GM19438 (cell line): ENCODE measurements at regions not wholly inside any gene's neighbourhood (a gene's known extent, or its start where the extent isn't known, plus 50 kb on each side); places are given as distances from the start of the nearest gene placed in this dataset.

Source experiments
- ATAC-seq: cut with Tn5 transposase; IDR thresholded peaks from one replicate; pipeline ENCODE4 v1.9.1; 2021; ENCODE audit warnings: low read depth; ENCODE audit not compliant: unreplicated experiment

DNA sequence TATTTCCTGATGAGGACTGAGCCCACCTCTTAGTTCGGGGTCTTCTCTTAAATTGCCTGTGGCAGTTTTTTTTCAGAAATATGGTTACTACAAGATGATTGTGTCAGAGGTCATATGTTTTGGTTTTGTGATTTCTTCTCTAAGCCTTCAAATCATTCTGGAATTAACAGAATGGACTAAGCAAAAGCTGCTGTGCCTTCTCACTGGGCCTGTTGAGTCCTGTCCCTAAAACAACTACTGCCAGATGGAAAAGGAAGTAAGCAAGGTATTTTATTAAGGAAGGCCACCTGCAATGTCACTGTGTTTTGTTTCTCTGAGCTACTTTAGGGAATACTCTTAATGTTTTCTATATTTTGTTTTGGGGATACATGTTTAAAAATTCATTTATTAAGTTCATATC is 470.8 kb downstream of the PCDH20 start:
- ATAC-seq: no peak

DNA sequence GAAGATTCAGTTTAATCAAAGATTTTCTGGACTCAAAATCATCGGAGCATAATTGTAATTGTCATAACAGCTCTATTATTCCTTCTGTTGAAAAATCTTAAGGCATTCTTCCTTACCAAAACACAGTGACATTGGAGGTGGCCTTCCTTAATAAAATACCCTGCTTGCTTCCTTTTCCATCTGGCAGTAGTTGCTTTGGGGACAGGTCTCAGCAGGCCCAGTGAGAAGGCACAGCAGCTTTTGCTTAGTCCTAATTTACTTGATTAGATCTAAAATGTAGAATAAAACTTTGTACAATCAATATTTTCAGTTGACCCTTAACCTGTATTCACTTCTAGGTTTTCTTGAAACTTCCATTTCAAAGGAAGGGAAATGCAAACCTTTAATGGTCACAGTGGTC is 471.6 kb downstream of the PCDH20 start:
- no peak for ATAC-seq

DNA sequence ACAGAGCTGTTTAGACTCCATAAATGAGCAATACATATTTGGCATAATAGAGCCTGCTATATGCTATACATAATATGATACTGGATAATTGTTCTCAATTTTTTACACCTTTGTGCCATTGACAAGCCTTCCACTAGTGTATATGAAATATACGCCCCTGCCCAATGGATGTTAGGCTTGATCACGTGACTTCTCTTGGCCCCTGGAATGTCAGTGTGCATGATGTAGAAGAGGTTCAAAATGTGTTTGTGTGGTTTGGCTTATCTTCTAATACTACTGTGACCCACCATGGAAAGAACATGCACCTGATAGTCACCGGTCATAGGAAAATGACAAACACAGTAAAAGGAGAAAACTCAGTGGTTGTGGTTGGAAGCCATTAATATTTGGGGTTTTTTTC is 479.4 kb downstream of the PCDH20 start:
- ATAC-seq: no peak

DNA sequence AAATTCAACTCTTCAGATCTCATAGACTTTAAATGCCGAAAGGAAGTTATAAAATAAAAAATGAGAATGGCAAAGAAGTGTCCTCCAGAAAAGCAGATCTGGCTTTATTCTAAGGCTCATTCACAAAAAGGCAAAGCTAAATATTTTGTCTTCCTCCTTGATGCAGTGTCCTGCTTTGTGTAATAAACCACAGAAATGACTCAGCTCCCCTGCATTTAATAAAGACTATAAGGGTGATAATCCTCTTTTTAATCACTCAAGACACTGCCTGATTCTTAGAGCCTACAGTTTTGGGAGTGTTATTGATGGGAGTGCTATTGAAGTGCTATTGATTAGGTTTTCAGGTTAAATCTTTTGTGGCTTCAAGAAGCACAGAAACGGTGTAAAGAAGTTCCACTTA is 482.0 kb downstream of the PCDH20 start:
- no peak for ATAC-seq

DNA sequence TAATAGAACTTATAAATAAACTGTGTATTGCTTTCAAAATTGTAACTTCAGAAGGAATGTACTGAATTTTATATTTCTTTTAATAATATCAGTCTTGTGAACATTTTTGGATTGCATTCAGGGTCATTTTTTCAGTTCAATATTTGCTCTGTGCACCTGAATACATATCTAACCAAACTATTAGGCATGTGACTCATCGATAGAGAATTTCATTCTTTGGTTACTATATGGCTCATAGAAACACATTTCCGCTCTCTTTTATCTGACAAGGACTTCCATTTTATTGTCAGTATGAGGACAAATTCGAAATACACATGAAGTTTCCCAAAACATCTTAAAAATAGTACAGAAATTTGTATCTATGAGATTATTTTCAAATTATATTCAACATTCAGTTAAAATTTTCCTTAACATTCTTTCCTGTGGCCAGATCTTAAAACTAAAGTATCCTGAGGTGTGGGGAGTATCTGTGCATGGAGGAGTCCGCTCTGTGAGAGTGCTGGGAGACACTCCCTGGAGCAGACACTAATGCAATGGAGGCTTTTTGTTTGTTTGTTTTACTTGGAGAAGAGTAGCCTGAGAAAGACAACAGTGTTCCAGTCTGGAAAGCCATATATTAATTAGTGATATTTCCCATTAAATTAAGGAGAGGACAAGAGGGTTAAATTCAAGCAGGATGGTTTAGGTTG is 483.6 kb downstream of the PCDH20 start:
- no peak for ATAC-seq

DNA sequence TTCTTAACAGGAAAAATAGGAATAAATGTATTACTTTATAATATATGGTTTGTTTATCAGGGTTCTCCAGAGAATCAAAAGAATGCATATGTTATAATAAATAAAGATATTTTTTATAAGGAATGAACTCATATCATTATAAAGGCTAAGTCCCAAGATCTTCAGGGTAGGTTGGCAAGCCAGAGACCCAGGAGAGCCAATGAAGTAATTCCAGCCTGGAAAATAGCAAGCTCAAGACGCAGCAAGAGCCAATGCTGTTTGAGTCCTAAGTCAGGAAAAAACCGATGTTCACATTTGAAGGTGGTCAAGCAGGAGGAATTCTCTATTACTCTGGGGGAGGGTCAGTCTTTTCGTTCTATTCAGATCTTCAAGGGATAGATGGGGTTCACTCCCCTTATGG is 490.0 kb downstream of the PCDH20 start:
- no peak for ATAC-seq

DNA sequence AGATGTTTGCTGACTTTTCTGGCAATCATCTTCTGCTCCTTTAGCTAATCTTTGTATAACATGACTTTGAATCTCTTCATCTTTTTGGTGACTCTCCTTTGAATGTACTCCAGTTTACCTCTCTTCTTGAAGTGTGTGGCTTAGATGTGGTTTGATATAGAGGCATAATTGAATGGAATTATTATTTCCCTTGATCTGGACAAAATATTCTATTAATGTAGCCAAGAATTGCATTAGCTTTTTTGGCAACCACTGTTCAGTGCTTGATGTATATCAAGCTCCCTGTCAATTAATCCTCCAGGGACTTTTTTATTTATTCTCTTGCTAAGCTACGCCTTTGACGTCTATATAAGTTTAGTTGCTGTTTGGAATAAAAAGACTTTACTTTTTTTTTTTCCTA is 490.8 kb downstream of the PCDH20 start:
- ATAC-seq: no peak

DNA sequence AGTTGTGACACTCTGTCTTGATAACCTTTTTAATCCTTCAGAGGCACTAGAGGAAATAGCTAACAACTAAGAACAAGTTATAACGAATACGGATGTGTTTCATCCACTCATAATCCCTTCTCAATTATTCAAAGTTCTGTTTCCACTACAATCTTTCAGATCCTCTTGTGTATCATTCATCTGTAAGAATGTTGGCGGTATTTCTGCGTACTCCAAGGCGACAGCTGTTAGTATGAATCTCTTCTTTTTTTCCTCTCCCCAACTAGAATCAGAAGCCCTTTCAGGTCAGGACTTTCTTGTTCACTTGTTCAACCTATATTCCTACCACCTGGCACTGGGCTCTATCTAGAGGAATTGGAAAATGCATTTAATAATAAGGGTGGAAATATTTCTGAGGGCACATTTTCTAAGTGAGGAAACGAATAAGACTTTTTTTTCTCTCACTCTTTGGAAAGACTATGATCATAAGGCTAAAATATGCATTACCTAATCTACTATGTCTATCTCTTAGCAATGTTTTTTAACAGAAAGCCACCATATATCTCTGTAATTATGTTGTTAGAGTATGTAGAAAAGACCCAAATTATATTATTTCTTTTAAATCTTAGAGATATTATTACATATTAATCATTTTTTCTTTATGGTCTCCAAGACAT is 492.9 kb downstream of the PCDH20 start:
- no peak for ATAC-seq

DNA sequence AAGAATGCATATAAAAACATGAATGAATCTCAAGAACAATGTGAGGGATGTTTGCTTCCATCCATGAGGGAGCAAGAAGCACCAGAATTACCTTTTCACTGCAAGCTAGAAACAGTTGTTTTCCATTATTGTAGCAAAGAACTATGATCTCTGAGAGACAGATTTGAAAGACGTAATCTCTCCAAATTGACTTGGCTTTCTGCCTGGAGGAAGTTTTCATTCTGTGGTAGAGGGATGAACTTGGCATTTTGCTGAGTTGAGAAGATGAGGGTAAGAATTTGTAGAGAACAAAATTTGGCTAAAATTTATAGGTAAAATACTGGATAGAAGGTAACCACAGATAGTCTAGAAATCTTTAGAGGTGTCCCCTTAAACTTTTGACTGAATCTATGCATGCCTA is 496.8 kb downstream of the TDRD3 start:
- no peak for ATAC-seq

DNA sequence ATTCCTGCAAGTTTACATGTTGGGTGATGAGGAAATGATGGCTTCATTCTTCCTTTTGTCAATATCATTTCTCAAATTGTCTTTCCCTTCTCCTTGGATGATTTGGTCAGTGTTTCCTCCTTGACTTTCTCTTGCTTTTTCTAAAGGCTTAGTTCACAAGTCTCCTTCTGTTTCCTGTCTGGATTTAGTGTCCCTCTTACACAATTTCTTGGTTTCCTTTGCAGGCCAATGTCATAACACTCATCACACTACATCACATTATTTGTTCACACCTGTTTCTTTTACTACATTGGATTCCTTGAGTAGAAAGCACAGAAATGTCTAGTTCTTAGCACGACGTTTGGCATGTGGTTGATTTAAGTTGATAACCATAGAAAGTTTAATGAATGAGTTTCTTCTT is 490.7 kb downstream of the TDRD3 start:
- ATAC-seq: no peak

DNA sequence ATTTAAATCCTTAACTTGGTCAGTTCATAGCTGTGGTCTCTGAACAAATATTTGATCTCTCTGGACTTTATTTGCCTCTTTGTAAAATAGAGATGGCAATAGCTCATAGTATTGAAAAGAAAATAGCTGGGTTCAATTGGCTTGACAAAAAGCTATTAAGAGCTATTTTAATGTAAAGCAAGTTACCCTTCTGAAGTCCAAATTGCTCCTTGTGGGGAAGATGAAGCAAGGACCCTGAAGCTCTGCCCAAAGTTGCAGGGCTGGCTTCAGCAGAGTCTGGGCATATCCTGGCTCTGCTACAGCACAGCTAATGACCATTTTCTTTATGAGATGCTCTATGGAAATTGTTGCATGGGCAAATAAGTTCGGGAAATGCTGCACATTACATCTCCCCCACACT is 484.5 kb downstream of the TDRD3 start:
- no peak for ATAC-seq

DNA sequence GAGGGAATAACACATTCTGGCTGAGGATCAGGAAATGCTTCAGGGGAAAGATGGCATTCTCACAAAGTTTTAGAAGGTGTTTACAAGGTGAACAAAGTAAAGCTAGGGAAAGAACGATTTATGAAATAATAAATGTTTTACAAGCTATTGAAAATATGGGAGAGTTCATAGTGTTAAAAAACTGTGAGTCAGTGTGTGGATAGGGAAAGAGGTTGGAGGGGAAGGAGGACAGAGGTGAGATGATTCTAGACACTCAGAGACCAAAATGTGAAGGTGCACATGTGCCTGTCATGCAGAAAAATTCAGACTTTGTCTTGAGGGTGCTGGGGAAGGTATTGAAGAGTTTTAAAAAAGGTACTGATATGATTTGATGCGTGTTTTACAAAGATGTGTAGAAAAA is 476.1 kb downstream of the TDRD3 start:
- no peak for ATAC-seq

DNA sequence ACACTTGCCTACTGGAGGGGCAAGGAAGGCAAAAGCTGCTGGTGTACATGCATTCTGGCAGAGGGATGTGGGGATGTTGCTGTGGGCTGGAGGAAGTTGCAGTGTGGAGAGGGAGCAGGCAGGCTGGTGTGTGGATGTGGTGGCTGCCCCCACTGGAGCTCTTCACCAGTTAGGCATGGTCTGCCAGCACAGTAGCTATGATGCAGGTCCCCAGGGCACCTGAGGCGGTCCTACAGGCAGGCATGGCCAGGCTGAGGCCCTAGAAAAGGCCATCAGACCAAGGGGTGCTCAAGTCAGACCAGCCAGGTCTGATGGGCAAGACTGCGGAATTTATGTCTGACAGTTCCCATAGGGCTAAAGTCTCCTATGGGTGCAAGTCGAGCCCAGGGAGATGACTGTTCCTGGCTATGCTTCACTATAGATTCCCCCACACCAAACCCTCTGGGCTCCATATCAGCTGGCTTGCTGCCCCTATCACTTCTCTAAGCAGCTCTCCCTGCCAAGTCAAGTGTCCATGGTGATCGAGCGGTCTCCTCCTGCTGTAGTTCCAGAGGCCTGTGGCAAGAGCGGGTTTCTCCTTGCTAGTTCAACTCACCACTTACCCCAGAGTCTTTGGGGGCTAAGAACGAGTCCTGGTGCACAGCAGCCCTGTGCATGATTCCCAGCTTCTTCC is 473.1 kb downstream of the TDRD3 start:
- ATAC-seq: no peak

DNA sequence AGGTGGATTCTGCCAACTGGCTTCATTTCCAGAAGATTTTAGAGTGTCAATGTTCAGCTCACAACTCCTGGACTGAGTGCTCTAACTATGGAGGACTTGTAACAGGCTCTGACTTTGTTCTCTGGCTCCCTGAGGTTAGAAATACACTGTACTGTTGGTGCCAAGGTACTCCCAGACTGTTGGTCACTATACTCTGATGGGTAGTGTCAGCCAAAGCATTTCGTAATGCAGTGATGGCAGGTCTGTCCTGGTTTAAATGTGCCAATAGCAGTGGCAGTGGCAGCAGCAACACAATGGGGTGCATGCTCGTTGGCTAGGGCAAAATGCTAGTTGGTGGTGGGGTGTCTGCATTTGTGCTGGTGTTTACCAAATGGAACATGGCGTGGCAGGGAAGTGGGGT is 472.2 kb downstream of the TDRD3 start:
- no peak for ATAC-seq

DNA sequence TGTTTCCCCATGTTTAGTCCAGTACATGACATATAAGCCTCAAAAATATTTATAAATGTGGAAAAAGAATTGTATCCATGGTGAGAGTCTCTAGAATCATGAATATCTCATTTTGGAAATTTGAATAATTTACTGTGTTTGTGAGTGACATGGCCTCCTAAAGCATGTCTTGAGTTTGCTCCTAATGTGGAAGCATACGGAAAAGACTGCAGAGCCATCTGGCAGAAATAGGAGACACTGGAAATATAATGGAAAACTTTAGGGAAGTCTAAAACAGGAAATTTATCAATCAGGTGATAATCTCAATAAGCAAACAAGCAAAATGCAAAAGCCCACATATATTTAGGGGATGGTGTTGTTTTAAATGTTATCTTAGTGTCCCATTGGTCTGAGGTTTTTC is 465.0 kb downstream of the TDRD3 start:
- no peak for ATAC-seq

DNA sequence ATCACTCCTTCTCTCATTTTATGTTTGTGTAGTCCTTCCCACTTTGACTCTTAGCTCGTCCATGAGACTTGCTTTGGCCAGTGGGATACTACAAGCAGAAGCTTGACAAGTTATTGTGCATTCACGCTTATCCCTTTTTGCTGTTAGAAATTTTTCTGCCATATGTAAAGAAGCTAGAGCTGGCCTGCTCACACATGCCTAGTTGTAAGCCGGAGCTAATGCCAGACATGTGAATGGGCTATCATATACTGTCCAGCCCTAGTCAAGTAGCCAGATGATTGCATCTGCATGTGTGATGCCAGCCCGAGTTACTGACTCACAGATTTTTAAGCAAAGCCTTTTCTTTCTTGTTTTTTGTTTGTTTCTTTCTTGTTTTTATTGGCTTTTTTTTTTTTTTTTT is 460.7 kb downstream of the TDRD3 start:
- no peak for ATAC-seq

DNA sequence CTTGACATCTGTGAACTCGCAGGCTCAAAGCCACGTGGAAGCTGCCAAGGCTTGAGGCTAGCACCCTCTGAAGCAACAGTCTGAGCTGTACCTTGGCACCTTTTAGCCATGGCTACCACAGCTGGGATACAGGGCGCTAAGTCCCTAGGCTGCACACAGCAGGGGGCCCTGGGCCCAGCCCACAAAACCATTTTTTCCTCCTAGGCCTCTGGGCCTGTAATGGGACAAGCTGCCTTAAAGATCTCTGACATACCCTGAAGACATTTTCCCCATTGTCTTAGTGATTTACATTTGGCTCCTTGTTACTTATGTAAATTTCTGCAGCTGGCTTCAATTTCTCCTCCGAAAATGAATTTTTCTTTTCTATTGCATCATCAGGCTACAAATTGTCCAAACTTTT is 455.9 kb downstream of the TDRD3 start:
- no peak for ATAC-seq

DNA sequence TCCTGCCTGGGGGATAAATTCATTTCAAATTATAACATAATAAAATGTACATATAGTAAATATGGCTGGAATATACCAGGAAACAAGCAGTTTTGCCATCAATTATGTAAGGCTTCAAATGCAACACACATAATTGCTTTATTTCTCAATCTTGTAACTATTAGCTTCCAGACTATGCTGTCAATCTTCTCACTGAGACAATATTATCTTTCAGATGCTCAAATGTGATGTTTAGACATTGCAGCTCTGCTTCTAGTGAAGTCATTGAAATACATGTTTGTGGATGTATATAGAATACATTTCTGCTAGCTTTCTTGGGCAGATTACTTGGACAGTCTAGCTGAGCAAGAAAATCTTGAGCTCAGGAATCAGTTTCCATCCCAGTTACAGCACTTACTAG is 454.4 kb downstream of the TDRD3 start:
- no peak for ATAC-seq

DNA sequence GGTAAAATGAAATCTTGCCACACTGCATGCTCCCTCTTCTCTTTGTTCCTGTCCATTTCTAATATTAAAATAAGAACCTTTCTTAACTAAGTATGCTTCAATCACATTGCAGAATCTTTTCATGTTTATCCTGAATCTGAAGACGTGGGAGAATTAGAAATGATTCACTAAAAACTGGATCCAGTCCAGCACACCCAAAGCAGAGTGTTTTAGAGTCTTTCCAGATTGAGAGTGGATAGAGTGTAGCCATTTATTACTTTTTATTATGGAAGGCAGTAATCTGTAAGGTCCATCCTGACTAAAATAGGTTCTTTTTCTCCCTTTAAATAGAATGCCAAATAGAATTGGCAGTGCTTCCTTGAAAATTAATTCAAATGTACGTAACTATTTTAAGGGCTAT is 453.5 kb downstream of the TDRD3 start:
- ATAC-seq: no peak

DNA sequence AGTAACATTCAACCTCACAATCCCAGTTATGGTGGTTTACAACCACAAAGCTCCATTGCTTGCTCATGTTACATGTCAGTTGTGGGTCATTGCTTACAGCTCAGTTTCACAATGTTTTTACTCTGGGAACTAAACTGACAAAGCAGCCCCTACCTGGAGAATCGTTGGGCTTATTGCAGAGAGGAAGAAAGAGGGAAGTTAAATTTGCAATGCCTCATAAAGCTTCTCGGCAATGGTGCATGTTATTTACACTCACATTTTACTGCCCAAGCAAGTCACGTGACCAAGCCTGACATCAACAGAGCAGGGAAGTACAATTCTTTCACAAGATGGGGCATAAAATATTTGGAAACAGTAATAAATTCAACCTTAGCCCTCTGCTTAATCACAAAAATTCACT is 441.6 kb downstream of the TDRD3 start:
- ATAC-seq: no peak

DNA sequence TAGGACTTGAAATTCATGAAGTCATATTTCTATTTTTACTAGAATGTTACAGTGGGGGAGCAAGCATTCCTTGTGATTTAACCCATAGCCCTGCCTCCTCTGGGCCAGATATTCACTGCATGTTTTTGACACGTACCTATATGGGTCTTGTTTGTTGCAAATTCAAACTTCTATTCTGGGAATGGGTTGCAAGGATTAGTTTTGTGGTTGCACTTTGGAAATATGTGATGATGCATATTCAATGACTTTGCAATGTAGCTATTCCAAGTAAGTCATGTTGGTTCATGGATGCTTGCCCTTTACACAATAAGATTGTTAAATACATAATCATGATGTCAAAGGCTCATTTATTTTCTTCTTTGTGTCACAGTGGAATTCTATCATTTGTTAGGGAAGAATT is 440.8 kb downstream of the TDRD3 start:
- ATAC-seq: no peak

DNA sequence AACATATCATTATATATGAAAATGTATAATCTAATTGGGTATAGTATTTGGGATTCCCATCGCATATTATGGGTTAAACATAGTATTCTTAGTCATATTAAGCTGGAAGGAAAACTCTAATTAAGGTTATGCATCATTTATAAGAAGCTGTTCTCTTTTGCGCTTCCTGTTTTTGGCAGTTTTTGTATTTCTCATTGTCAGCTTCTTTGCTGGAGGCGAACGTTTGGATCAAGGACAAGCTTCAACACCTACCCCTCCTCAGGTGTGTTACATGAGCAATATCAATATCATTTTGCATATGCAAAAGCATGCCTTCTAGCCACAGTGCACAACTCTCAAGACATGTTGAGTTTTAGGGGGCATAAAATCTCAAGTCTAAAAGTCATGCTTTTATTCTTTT is 439.8 kb downstream of the TDRD3 start:
- no peak for ATAC-seq
